HG02970 (cell line): ENCODE measurements at regions not wholly inside any gene's neighbourhood (a gene's known extent, or its start where the extent isn't known, plus 50 kb on each side); places are given as distances from the start of the nearest gene placed in this dataset.

Experiments used
- ATAC-seq: cut with Tn5 transposase; IDR thresholded peaks from one replicate; pipeline ENCODE4 v1.9.1; 2021; ENCODE audit warnings: mild to moderate bottlenecking, moderate library complexity, moderate number of reproducible peaks; ENCODE audit not compliant: unreplicated experiment, low FRiP score

GRCh38 chr9:95822583-95823431, 52.7 kb upstream of the ERCC6L2 start:
- peak; percentile 69 for ATAC-seq

- ATAC-seq: no peak
These were observed 53.5 kb upstream of the ERCC6L2 start for GRCh38 chr9:95822015-95822414.

GRCh38 chr9:95820074-95820473, 55.4 kb upstream of the ERCC6L2 start:
- ATAC-seq: no peak

- ATAC-seq: no peak
These were observed 55.9 kb upstream of the ERCC6L2 start for GRCh38 chr9:95819636-95820035.

- ATAC-seq: no peak
These were observed 58.3 kb upstream of the ERCC6L2 start for GRCh38 chr9:95817205-95817604.

- no peak for ATAC-seq
These were observed 58.8 kb upstream of the ERCC6L2 start for GRCh38 chr9:95816716-95817115.

- no peak for ATAC-seq
These were observed 59.5 kb upstream of the ERCC6L2 start for GRCh38 chr9:95815961-95816360.

GRCh38 chr9:95815133-95815532, 60.4 kb upstream of the ERCC6L2 start:
- ATAC-seq: no peak

GRCh38 chr9:95813923-95814322, 61.6 kb upstream of the ERCC6L2 start:
- no peak for ATAC-seq

GRCh38 chr9:95810814-95811213, 64.7 kb upstream of the ERCC6L2 start:
- no peak for ATAC-seq

- no peak for ATAC-seq
These were observed 65.4 kb upstream of the ERCC6L2 start for GRCh38 chr9:95810133-95810532.

- ATAC-seq: no peak
These were observed 65.8 kb upstream of the ERCC6L2 start for GRCh38 chr9:95809686-95810085.

- no peak for ATAC-seq
These were observed 67.5 kb upstream of the ERCC6L2 start for GRCh38 chr9:95808011-95808410.

- ATAC-seq: no peak
These were observed 68.1 kb upstream of the ERCC6L2 start for GRCh38 chr9:95807326-95807947.

- ATAC-seq: no peak
These were observed 72.3 kb upstream of the ERCC6L2 start for GRCh38 chr9:95803197-95803596.

GRCh38 chr9:95801797-95802196, 73.7 kb upstream of the ERCC6L2 start:
- no peak for ATAC-seq

- no peak for ATAC-seq
These were observed 79.5 kb upstream of the ERCC6L2 start for GRCh38 chr9:95796029-95796428.

GRCh38 chr9:95793924-95794828, 81.3 kb upstream of the ERCC6L2 start:
- ATAC-seq: no peak

GRCh38 chr9:95791695-95792094, 83.8 kb upstream of the ERCC6L2 start:
- no peak for ATAC-seq

- ATAC-seq: no peak
These were observed 84.2 kb upstream of the ERCC6L2 start for GRCh38 chr9:95791286-95791685.

- no peak for ATAC-seq
These were observed 86.9 kb upstream of the ERCC6L2 start for GRCh38 chr9:95788521-95788991.
